ENCODE measurements at regions not wholly inside any gene's neighbourhood (a gene's known extent, or its start where the extent isn't known, plus 50 kb on each side); places are given as distances from the start of the nearest gene placed in this dataset.

- no peak for TF ChIP-seq CTCF (conservative IDR thresholded peaks at IDR 0.05; ENCODE audit: low read length)
- no peak for TF ChIP-seq EZH2phosphoT487 (IDR thresholded peaks at IDR 0.05; ENCODE audit: borderline replicate concordance)
These were observed 50.3 kb upstream of the RAB27B start for GRCh38 chr18:54777989-54778388.
